SH-SY5Y (cell line): ENCODE measurements at regions not wholly inside any gene's neighbourhood (a gene's known extent, or its start where the extent isn't known, plus 50 kb on each side); places are given as distances from the start of the nearest gene placed in this dataset.

Experiments
- GATA2 ChIP-seq: IDR thresholded peaks from 2 replicates; pipeline ENCODE4 v1.6.1; 2011; ENCODE audit warnings: mild to moderate bottlenecking, low read depth, low read length
- GATA3 ChIP-seq: IDR thresholded peaks from 2 replicates; pipeline ENCODE4 v1.6.1; 2011; ENCODE audit warnings: low read depth, mild to moderate bottlenecking, low read length, moderate library complexity

DNA sequence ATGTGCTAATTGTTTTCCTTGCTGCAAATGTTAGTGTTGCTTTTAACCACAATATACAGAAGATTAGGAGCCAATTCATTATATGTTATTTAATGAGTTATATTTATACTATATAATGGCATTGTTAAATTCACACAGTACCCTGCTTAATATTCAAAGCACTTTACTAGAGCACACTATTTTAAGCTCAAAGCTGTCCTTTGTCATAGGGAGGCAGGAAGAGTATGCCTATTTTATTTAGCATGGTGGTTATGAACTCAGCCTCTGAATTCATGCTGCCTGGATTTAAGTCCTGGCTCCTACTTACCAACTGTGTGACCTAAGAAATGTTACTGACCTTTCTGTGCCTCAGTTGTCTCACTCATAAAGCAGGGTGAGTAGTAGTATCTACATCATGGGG lies 80.5 kb downstream of the FASTKD2 start:
- no peak for TF ChIP-seq GATA2
- no peak for TF ChIP-seq GATA3
